Kidney (tissue), 10 donors: ENCODE measurements at regions not wholly inside any gene's neighbourhood (a gene's known extent, or its start where the extent isn't known, plus 50 kb on each side); places are given as distances from the start of the nearest gene placed in this dataset.
"Not testable (repeated sequence)": the region's sequence is repeated elsewhere in the genome, so short reads cannot be mapped to it uniquely, and the experiment has no call there.

Source experiments
- DNase-seq, 5 donors: peaks; one replicate each; pipeline ENCODE4 v3.0.0-alpha.2; 2013 to 2020
- FAIRE-seq: peaks from 2 replicates; lab custom pipeline; 2012; peaks lifted over from hg19 to GRCh38; lab: Jason Lieb, UNC
- H3K27ac ChIP-seq, 2 donors: one replicate each; pipeline ENCODE4 v1.7.0; 2013; ENCODE audit warnings: low read depth in 2 of 2, low read length in 2 of 2, inconsistent platforms in 1 of 2
- H3K27me3 ChIP-seq: one replicate; pipeline ENCODE4 v1.7.1; 2013; ENCODE audit warnings: low read length, inconsistent platforms; ENCODE audit not compliant: control insufficient read depth, insufficient read depth
- H3K36me3 ChIP-seq, 3 donors: one replicate each; pipeline versions ENCODE4 v1.7.0 to v1.7.1; 2013; ENCODE audit warnings: low read length in 3 of 3, control low read depth in 1 of 3, inconsistent platforms in 1 of 3; ENCODE audit not compliant: insufficient read depth in 3 of 3, control insufficient read depth in 2 of 3
- H3K4me1 ChIP-seq, 3 donors: one replicate each; pipeline versions ENCODE4 v1.7.0 to v1.7.1; 2013; ENCODE audit warnings: low read length in 3 of 3, inconsistent platforms in 1 of 3, low read depth in 1 of 3; ENCODE audit not compliant: control insufficient read depth in 2 of 3, insufficient read depth in 2 of 3
- H3K4me3 ChIP-seq, 3 donors: one replicate each; pipeline versions ENCODE4 v1.7.0 to v1.8.1; 2013; ENCODE audit warnings: low read length in 3 of 3, control low read depth in 1 of 3, inconsistent platforms in 1 of 3
- H3K9ac ChIP-seq, 3 donors: one replicate each; pipeline versions ENCODE4 v1.7.0 to v1.7.1; 2013; ENCODE audit warnings: low read length in 3 of 3, control low read depth in 1 of 3, inconsistent platforms in 1 of 3
- H3K9me3 ChIP-seq, 3 donors: one replicate each; pipeline versions ENCODE4 v1.7.0 to v1.7.1; 2013; ENCODE audit warnings: low read length in 3 of 3, control low read depth in 1 of 3, inconsistent platforms in 1 of 3; ENCODE audit not compliant: control insufficient read depth in 2 of 3, insufficient read depth in 1 of 3
- intact Hi-C: fragments of 100-400 bp; cut with DNase I; formaldehyde crosslinking; loops from one replicate; pipeline ENCODE4 v1.11.1; 2022
- donor health status: control.
- donor health status: control.
- donor health status: DM: yes; HTN: yes; CAD: no.
- donor health status: Normal renal cell carcinoma (clear cell type).

DNA sequence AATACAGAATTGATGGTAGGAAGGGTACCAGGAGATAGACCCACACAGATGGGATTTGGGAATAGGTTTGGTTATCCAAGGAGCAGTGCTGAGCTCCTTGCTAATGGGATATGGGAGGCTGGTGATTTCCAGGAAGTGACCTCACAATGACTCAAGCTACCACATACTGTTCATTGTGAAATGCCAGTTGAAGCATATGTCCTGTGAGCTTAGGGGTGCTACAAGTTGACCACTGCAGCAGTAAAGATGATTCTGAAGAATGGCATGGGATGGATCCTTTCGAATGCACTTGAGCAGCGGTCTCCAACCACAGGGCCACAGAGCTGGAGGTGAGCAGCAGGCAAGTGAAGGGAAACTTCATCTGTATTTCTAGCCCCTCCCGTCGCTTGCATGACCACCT lies 158.2 kb downstream of the RALA start:
- intact Hi-C loops, H3K9ac ChIP-seq, FAIRE-seq: not testable (repeated sequence)

DNA sequence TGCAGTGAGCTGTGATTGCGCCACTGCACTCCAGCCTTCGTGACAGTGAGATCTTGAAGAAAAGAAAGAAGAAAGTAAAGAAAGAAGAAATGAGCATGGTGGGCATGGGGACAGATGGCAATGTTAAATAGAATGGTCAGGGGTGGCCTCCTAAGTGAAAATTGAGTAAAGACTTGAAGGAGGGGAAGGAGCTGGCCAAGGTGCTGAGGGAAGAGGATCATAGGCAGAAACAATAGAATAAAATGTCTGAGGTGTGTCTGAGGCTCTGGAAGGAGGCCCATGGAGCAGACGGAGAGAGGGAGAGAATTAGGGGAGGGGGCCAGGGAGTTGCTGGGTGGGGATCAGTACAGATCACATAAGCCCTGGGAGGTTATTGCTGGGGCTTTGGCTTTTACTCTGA lies 163.1 kb downstream of the RALA start:
- intact Hi-C loops, FAIRE-seq: not testable (repeated sequence)

More for the DNA sequence above, 158.2 kb downstream of the RALA start:
- H3K9me3 ChIP-seq, H3K36me3 ChIP-seq, DNase-seq, H3K27me3 ChIP-seq, H3K27ac ChIP-seq, H3K4me3 ChIP-seq, H3K4me1 ChIP-seq: not testable (repeated sequence)

DNA sequence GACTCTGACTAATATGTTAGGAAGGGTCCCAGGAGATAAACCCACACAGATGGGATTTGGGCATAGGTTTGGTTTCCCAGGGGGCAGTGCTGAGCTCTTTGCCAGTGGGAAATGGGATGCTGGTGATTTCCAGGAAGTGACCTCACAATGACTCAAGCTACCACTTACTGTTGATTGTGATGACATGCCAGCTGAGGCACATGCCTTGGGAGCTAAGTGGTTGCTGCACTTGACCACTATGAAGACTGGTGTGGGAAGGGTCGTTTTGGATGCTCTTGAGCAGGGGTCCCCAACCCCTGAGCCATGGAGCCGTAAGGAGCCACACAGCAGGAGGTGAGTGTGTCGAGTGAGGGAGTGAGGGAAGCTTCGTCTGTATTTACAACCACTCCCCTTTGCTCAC lies 159.0 kb upstream of the CDK13 start:
- FAIRE-seq, H3K36me3 ChIP-seq, H3K27ac ChIP-seq, H3K9ac ChIP-seq, H3K4me3 ChIP-seq, DNase-seq, H3K4me1 ChIP-seq, intact Hi-C loops, H3K27me3 ChIP-seq, H3K9me3 ChIP-seq: not testable (repeated sequence)

More for the DNA sequence above, 163.1 kb downstream of the RALA start:
- H3K4me3 ChIP-seq, DNase-seq, H3K36me3 ChIP-seq, H3K27me3 ChIP-seq, H3K4me1 ChIP-seq, H3K9ac ChIP-seq, H3K9me3 ChIP-seq, H3K27ac ChIP-seq: not testable (repeated sequence)

GRCh38 chr7:39791911-39792310 lies 158.1 kb upstream of the CDK13 start:
- H3K27ac ChIP-seq, H3K4me1 ChIP-seq, DNase-seq, intact Hi-C loops, H3K9ac ChIP-seq, H3K4me3 ChIP-seq, H3K27me3 ChIP-seq, H3K9me3 ChIP-seq, FAIRE-seq, H3K36me3 ChIP-seq: not testable (repeated sequence)

DNA sequence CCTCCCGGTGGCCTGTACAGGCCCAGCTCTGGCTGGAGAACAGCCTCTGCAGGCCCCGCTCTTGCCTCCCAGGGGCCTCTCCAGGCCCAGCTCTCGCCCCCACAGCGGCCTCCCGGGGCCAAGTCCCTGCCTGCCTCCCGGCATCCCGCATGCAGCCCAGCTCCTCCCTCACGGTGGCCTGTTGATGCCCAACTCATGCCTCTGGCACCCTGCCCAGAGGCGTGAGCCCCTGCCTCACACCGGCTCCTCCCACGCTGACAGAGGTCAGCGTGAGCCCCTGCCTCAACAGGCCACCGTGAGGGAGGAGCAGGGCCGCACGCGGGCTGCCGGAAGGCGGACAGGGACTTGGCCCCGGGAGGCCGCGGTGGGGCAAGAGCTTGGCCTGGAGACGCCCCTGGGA lies 157.0 kb upstream of the CDK13 start:
- intact Hi-C loops, FAIRE-seq, H3K4me3 ChIP-seq: not testable (repeated sequence)

DNA sequence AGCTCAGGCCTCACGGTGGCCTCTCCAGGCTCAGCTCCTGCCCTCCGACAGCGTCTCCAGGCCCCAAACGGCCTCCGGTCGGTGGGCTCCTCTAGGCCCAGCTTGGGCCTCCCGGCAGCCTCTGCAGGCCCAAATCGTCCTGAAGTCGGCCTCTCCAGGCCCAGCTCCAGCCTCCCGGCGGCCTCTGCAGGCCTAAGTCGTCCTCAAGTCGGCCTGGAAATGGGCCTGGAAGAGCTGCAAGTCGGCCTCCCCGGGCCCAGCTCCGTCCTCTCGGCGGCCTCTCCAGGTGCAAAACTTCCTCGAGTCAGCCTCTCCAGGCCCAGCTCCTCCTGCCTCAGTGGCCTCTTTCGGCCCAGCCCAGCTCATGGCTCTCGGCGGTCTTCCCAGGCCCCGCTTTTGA lies 156.2 kb upstream of the CDK13 start:
- intact Hi-C loops, H3K9ac ChIP-seq: not testable (repeated sequence)

More for the DNA sequence above, 157.0 kb upstream of the CDK13 start:
- H3K27me3 ChIP-seq, H3K4me1 ChIP-seq, H3K27ac ChIP-seq, H3K36me3 ChIP-seq, H3K9me3 ChIP-seq, DNase-seq, H3K9ac ChIP-seq: not testable (repeated sequence)

GRCh38 chr7:39796947-39797346 lies 153.1 kb upstream of the CDK13 start:
- H3K27ac ChIP-seq, H3K4me3 ChIP-seq, FAIRE-seq, H3K27me3 ChIP-seq, intact Hi-C loops, H3K9ac ChIP-seq, H3K4me1 ChIP-seq, H3K9me3 ChIP-seq, DNase-seq, H3K36me3 ChIP-seq: not testable (repeated sequence)

More for the DNA sequence above, 156.2 kb upstream of the CDK13 start:
- not testable (repeated sequence) for H3K36me3 ChIP-seq, DNase-seq, H3K9me3 ChIP-seq, FAIRE-seq, H3K27ac ChIP-seq, H3K27me3 ChIP-seq, H3K4me1 ChIP-seq, H3K4me3 ChIP-seq

DNA sequence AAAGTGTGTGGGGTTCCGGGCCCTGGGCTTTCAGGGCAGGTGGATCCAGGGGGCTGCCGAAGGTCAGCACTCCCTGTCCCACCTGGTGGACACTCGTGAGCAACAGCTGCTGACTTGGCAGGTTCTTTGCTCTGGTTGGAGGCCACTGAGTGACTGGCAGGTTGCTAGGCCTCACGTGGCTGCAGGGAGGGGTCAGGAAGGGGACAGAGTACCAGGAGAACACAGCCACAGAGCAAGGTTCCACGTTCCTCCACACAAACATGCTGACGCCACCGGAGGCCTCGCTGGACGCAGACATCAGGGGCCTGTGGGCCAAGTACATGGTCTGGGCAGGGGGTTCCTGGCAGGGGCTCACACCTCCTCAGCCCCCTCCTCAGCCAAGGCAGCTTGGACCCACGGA lies 152.0 kb upstream of the CDK13 start:
- intact Hi-C loops, FAIRE-seq, H3K27me3 ChIP-seq, DNase-seq, H3K4me1 ChIP-seq, H3K9ac ChIP-seq, H3K9me3 ChIP-seq, H3K4me3 ChIP-seq, H3K36me3 ChIP-seq, H3K27ac ChIP-seq: not testable (repeated sequence)
